ENCODE measurements at regions not wholly inside any gene's neighbourhood (a gene's known extent, or its start where the extent isn't known, plus 50 kb on each side); places are given as distances from the start of the nearest gene placed in this dataset.

- no peak for FAIRE-seq
- H3K4me3 ChIP-seq (ENCODE audit: control insufficient read depth in 2 of 3, extremely low read depth in 1 of 3, insufficient read depth in 2 of 3, low read depth in 1 of 3, low read length in 3 of 3), result no peak overlapping the region
- H3K79me2 ChIP-seq (ENCODE audit: control insufficient read depth, insufficient read depth, low read length), result no peaks in the 10 kb centered on the region
- no peak overlapping the region for H3K4me2 ChIP-seq (ENCODE audit: control insufficient read depth, extremely low read depth, insufficient read depth, low read depth, low read length)
- peaks cover 14% of the 10 kb centered on the region for H3K9me3 ChIP-seq (ENCODE audit: control insufficient read depth, low read depth, low read length)
- no peaks in the 10 kb centered on the region for H3K27me3 ChIP-seq (ENCODE audit: control insufficient read depth, extremely low read depth, insufficient read depth, low read length)
- no peaks in the 10 kb centered on the region for H3K36me3 ChIP-seq (ENCODE audit: control insufficient read depth in 2 of 2, extremely low read depth in 1 of 2, insufficient read depth in 2 of 2, low read length in 2 of 2)
- no peak for TF ChIP-seq EZH2 (IDR thresholded peaks at IDR 0.05; ENCODE audit: low read length)
- TF ChIP-seq, protein P1, sequence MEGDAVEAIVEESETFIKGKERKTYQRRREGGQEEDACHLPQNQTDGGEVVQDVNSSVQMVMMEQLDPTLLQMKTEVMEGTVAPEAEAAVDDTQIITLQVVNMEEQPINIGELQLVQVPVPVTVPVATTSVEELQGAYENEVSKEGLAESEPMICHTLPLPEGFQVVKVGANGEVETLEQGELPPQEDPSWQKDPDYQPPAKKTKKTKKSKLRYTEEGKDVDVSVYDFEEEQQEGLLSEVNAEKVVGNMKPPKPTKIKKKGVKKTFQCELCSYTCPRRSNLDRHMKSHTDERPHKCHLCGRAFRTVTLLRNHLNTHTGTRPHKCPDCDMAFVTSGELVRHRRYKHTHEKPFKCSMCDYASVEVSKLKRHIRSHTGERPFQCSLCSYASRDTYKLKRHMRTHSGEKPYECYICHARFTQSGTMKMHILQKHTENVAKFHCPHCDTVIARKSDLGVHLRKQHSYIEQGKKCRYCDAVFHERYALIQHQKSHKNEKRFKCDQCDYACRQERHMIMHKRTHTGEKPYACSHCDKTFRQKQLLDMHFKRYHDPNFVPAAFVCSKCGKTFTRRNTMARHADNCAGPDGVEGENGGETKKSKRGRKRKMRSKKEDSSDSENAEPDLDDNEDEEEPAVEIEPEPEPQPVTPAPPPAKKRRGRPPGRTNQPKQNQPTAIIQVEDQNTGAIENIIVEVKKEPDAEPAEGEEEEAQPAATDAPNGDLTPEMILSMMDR (optimal IDR thresholded peaks at IDR 0.05 in 1 of 3, IDR thresholded peaks at IDR 0.05 in 1 of 3, conservative IDR thresholded peaks at IDR 0.05 in 1 of 3; ENCODE audit: extremely low read depth in 1 of 3, insufficient read depth in 2 of 3, low read length in 3 of 3), result no peak
- H2AFZ ChIP-seq (ENCODE audit: control insufficient read depth, low read length), result no peak overlapping the region
- dilution Hi-C loops (cut with MboI; ENCODE audit: extremely low pct_ligation_motif_present, low sequenced_read_pairs), result no loop called here
- no peaks in the 10 kb centered on the region for H4K20me1 ChIP-seq (ENCODE audit: control insufficient read depth, extremely low read depth, insufficient read depth, low read length)
- H3K9ac ChIP-seq (ENCODE audit: control insufficient read depth, extremely low read depth, insufficient read depth, low read length), result no peak overlapping the region
- H3K27ac ChIP-seq (ENCODE audit: control insufficient read depth, insufficient read depth, low read length), result no peak overlapping the region
- no peaks in the 10 kb centered on the region for H3K9me1 ChIP-seq (ENCODE audit: control insufficient read depth, extremely low read depth, insufficient read depth, low read length)
- DNase-seq (ENCODE audit: low read depth, low spot score), result no peak
- peaks cover 13% of the 10 kb centered on the region for H3K4me1 ChIP-seq (ENCODE audit: control insufficient read depth, extremely low read depth, insufficient read depth, low read length)
Measured at GRCh38 chr18:10233082-10233875, 221.2 kb upstream of the APCDD1 start.

DNA sequence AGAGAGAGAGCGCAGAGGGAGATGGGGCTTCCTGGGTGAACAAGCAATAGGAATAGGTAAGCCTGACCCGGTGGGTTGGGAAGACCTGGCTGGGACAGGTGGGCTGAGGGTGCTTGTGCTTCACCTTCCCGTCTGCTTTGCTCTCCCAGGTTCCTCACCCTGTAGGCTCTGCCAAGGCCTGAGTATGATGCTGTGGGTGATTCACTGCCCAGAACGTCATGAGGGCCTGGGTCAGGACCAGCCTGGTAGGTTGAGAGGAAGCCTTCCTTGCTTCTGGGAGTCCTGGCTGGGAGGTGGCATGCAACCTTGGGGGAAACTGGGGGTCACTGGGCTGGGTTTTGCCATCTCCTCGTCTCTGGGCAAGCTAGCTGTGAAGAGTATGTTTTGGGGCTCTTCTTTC is 220.2 kb upstream of the APCDD1 start:
- no peak for FAIRE-seq

More for the DNA sequence above, 220.2 kb upstream of the APCDD1 start:
- H3K4me1 ChIP-seq (ENCODE audit: control insufficient read depth, extremely low read depth, insufficient read depth, low read length), result peaks cover 13% of the 10 kb centered on the region
- H3K27me3 ChIP-seq (ENCODE audit: control insufficient read depth, extremely low read depth, insufficient read depth, low read length), result no peaks in the 10 kb centered on the region
- dilution Hi-C loops (cut with MboI; ENCODE audit: extremely low pct_ligation_motif_present, low sequenced_read_pairs), result no loop called here
- H3K36me3 ChIP-seq (ENCODE audit: control insufficient read depth in 2 of 2, extremely low read depth in 1 of 2, insufficient read depth in 2 of 2, low read length in 2 of 2), result no peaks in the 10 kb centered on the region
- H4K20me1 ChIP-seq (ENCODE audit: control insufficient read depth, extremely low read depth, insufficient read depth, low read length), result no peaks in the 10 kb centered on the region
- H3K79me2 ChIP-seq (ENCODE audit: control insufficient read depth, insufficient read depth, low read length), result no peaks in the 10 kb centered on the region
- no peak overlapping the region for H3K4me2 ChIP-seq (ENCODE audit: control insufficient read depth, extremely low read depth, insufficient read depth, low read depth, low read length)
- peak; percentile 9 for DNase-seq (ENCODE audit: low read depth, low spot score)
- no peak overlapping the region for H3K4me3 ChIP-seq (ENCODE audit: control insufficient read depth in 2 of 3, extremely low read depth in 1 of 3, insufficient read depth in 2 of 3, low read depth in 1 of 3, low read length in 3 of 3)
- no peaks in the 10 kb centered on the region for H3K9me1 ChIP-seq (ENCODE audit: control insufficient read depth, extremely low read depth, insufficient read depth, low read length)
- no peak for TF ChIP-seq EZH2 (IDR thresholded peaks at IDR 0.05; ENCODE audit: low read length)
- TF ChIP-seq, protein P1 (optimal IDR thresholded peaks at IDR 0.05 in 1 of 3, IDR thresholded peaks at IDR 0.05 in 1 of 3, conservative IDR thresholded peaks at IDR 0.05 in 1 of 3; ENCODE audit: extremely low read depth in 1 of 3, insufficient read depth in 2 of 3, low read length in 3 of 3), result no peak
- no peak overlapping the region for H3K9ac ChIP-seq (ENCODE audit: control insufficient read depth, extremely low read depth, insufficient read depth, low read length)
- peaks cover 5% of the 10 kb centered on the region for H3K9me3 ChIP-seq (ENCODE audit: control insufficient read depth, low read depth, low read length)
- H3K27ac ChIP-seq (ENCODE audit: control insufficient read depth, insufficient read depth, low read length), result no peak overlapping the region
- peak overlapping the region; percentile 24 for H2AFZ ChIP-seq (ENCODE audit: control insufficient read depth, low read length)

Data from keratinocyte (primary cell).